Spleen (tissue), 7 donors: ENCODE measurements at regions not wholly inside any gene's neighbourhood (a gene's known extent, or its start where the extent isn't known, plus 50 kb on each side); places are given as distances from the start of the nearest gene placed in this dataset.

Source experiments
- CTCF ChIP-seq, 11 experiments: fragments of 200-600 bp in 7 of 11; fragments of 450-650 bp in 4 of 11; sonication (generic) in 4 of 11; IDR thresholded peaks in 8 of 11; conservative IDR thresholded peaks in 3 of 11; 1 replicate in 7 of 11; 2 replicates in 4 of 11; pipeline versions ENCODE4 v1.4.0 to v1.8.0; 2016 to 2021; ENCODE audit warnings: antibody characterized with exemption in 11 of 11, inconsistent platforms in 4 of 11, mild to moderate bottlenecking in 1 of 11
- POLR2A ChIP-seq, 3 donors: fragments of 450-650 bp; IDR thresholded peaks; one replicate each; pipeline ENCODE4 v1.5.1; 2017; ENCODE audit warnings: antibody characterized with exemption in 3 of 3, mild to moderate bottlenecking in 1 of 3
- POLR2AphosphoS5 ChIP-seq, 3 donors: sonication (generic); formaldehyde crosslinking; IDR thresholded peaks; one replicate each; pipeline ENCODE4 v1.5.1; 2017; ENCODE audit warnings: antibody characterized with exemption in 3 of 3
- donor health status: DM: no; HTN: no; CAD: no; lungs with moderate emphysema.
- donor health status: DM: no; HTN: no; CAD: no.
- donor health status: DM: no; HTN: no; CAD: no.

- TF ChIP-seq CTCF (IDR thresholded peaks at IDR 0.05 in 8 of 11, conservative IDR thresholded peaks at IDR 0.05 in 3 of 11), result no peak
- TF ChIP-seq POLR2A (IDR thresholded peaks at IDR 0.05), result no peak
- no peak for TF ChIP-seq POLR2AphosphoS5 (IDR thresholded peaks at IDR 0.05)
Observed at GRCh38 chr12:34126239-34126641, 103.9 kb downstream of the ALG10 start.
